H9 (cell line): ENCODE measurements at regions not wholly inside any gene's neighbourhood (a gene's known extent, or its start where the extent isn't known, plus 50 kb on each side); places are given as distances from the start of the nearest gene placed in this dataset.

Experiments used
- DNase-seq: peaks from one replicate; pipeline ENCODE4 v3.0.0-alpha.2; 2017
- H2AFZ ChIP-seq: one replicate; pipeline ENCODE4 v1.6.1; 2013; ENCODE audit warnings: mild to moderate bottlenecking, low read length, control low read depth, moderate library complexity
- H2AK5ac ChIP-seq: 2 replicates; pipeline ENCODE4 v1.6.1; 2013; ENCODE audit warnings: low read length, control low read depth, mixed read lengths; ENCODE audit not compliant: insufficient read length
- H2BK120ac ChIP-seq: one replicate; pipeline ENCODE4 v1.6.1; 2013; ENCODE audit warnings: low read depth, mild to moderate bottlenecking, low read length, control low read depth, inconsistent platforms; ENCODE audit not compliant: poor library complexity, severe bottlenecking
- H2BK12ac ChIP-seq: 2 replicates; pipeline ENCODE4 v1.6.1; 2013; ENCODE audit warnings: low read length, control low read depth, mixed read lengths, low read depth; ENCODE audit not compliant: insufficient read length
- H2BK15ac ChIP-seq: 2 replicates; pipeline ENCODE4 v1.6.1; 2013; ENCODE audit warnings: low read depth, low read length, control low read depth
- H2BK20ac ChIP-seq: one replicate; pipeline ENCODE4 v1.6.1; 2013; ENCODE audit warnings: low read depth, mild to moderate bottlenecking, low read length, control low read depth, inconsistent platforms; ENCODE audit not compliant: poor library complexity, severe bottlenecking
- H2BK5ac ChIP-seq: 2 replicates; pipeline ENCODE4 v1.6.1; 2013; ENCODE audit warnings: low read length, control low read depth, mixed read lengths; ENCODE audit not compliant: insufficient read length
- H3K14ac ChIP-seq: 2 replicates; pipeline ENCODE4 v1.6.1; 2013; ENCODE audit warnings: low read length, control low read depth; ENCODE audit not compliant: insufficient read depth
- H3K18ac ChIP-seq: 2 replicates; pipeline ENCODE4 v1.6.1; 2013; ENCODE audit warnings: low read depth, mild to moderate bottlenecking, mixed read lengths, low read length, control low read depth; ENCODE audit not compliant: insufficient read length
- H3K23ac ChIP-seq: 2 replicates; pipeline ENCODE4 v1.6.1; 2013; ENCODE audit warnings: low read length, control low read depth, mixed read lengths, low read depth; ENCODE audit not compliant: insufficient read length
- H3K23me2 ChIP-seq: 2 replicates; pipeline ENCODE4 v1.6.1; 2013; ENCODE audit warnings: low read depth, mild to moderate bottlenecking, mixed read lengths, low read length, control low read depth; ENCODE audit not compliant: insufficient read length, poor library complexity, severe bottlenecking
- H3K27ac ChIP-seq: 2 replicates; pipeline ENCODE4 v1.5.1; 2013; ENCODE audit warnings: low read length, control low read depth, mixed read lengths, low read depth; ENCODE audit not compliant: insufficient read length
- H3K27me3 ChIP-seq: 2 replicates; pipeline ENCODE4 v1.6.1; 2013; ENCODE audit warnings: low read length, control low read depth, inconsistent platforms; ENCODE audit not compliant: insufficient read depth
- H3K4ac ChIP-seq: 2 replicates; pipeline ENCODE4 v1.6.1; 2013; ENCODE audit warnings: low read depth, mild to moderate bottlenecking, control low read depth, inconsistent platforms, low read length, moderate library complexity
- H3K4me1 ChIP-seq: 2 replicates; pipeline ENCODE4 v1.6.1; 2013; ENCODE audit warnings: low read length, control low read depth, inconsistent platforms; ENCODE audit not compliant: insufficient read depth
- H3K4me2 ChIP-seq: 2 replicates; pipeline ENCODE4 v1.6.1; 2013; ENCODE audit warnings: low read length, control low read depth, mixed read lengths; ENCODE audit not compliant: insufficient read length, insufficient read depth
- H3K56ac ChIP-seq: 2 replicates; pipeline ENCODE4 v1.6.1; 2013; ENCODE audit warnings: low read depth, mild to moderate bottlenecking, mixed read lengths, low read length, control low read depth; ENCODE audit not compliant: insufficient read length
- H3K79me1 ChIP-seq: 2 replicates; pipeline ENCODE4 v1.6.1; 2013; ENCODE audit warnings: low read depth, mild to moderate bottlenecking, moderate library complexity, low read length, control low read depth, inconsistent platforms; ENCODE audit not compliant: insufficient read depth, poor library complexity, severe bottlenecking
- H3K79me2 ChIP-seq: 2 replicates; pipeline ENCODE4 v1.6.1; 2013; ENCODE audit warnings: low read length, control low read depth, inconsistent platforms; ENCODE audit not compliant: insufficient read depth
- H3K9ac ChIP-seq: 2 replicates; pipeline ENCODE4 v1.6.1; 2013; ENCODE audit warnings: low read length, control low read depth, mixed read lengths; ENCODE audit not compliant: insufficient read length; ENCODE audit errors: extremely low read depth
- H3K9me3 ChIP-seq: one replicate; pipeline ENCODE4 v1.6.1; 2013; ENCODE audit warnings: low read depth, low read length, inconsistent platforms; ENCODE audit not compliant: control insufficient read depth
- H3T11ph ChIP-seq: one replicate; pipeline ENCODE4 v1.6.1; 2013; ENCODE audit warnings: mild to moderate bottlenecking, low read length, control low read depth, inconsistent platforms
- H4K20me1 ChIP-seq: one replicate; pipeline ENCODE4 v1.6.1; 2013; ENCODE audit not compliant: control insufficient read depth, insufficient read length, insufficient read depth
- H4K5ac ChIP-seq: 2 replicates; pipeline ENCODE4 v1.6.1; 2013; ENCODE audit warnings: low read depth, mild to moderate bottlenecking, mixed read lengths, low read length, control low read depth; ENCODE audit not compliant: insufficient read length
- H4K8ac ChIP-seq: replicated peaks from 2 replicates; pipeline ENCODE4 v1.6.1; 2013; ENCODE audit warnings: low read length, control low read depth, mixed read lengths, low read depth; ENCODE audit not compliant: insufficient read length
- H4K91ac ChIP-seq: 2 replicates; pipeline ENCODE4 v1.6.1; 2013; ENCODE audit warnings: low read depth, mild to moderate bottlenecking, moderate library complexity, mixed read lengths, low read length, control low read depth; ENCODE audit not compliant: insufficient read length
- H3K27ac Mint-ChIP-seq, 3 experiments: 2 replicates in 2 of 3; 3 replicates in 1 of 3; pipeline ENCODE4 v1.8.0; 2020 to 2021; ENCODE audit warnings: mixed read lengths in 3 of 3, mild to moderate bottlenecking in 1 of 3, moderate library complexity in 1 of 3
- H3K27me3 Mint-ChIP-seq: 2 replicates; pipeline ENCODE4 v1.8.0; 2021; ENCODE audit warnings: low read depth, mild to moderate bottlenecking, moderate library complexity, mixed read lengths
- H3K36me3 Mint-ChIP-seq, 3 experiments: 2 replicates in 2 of 3; 3 replicates in 1 of 3; pipeline ENCODE4 v1.8.0; 2020 to 2021; ENCODE audit warnings: low read depth in 3 of 3, mixed read lengths in 3 of 3; ENCODE audit not compliant: insufficient read depth in 1 of 3
- H3K4me1 Mint-ChIP-seq, 2 experiments: 2 replicates each; pipeline ENCODE4 v1.8.0; 2020; ENCODE audit warnings: mixed read lengths in 2 of 2
- H3K4me3 Mint-ChIP-seq, 2 experiments: 2 replicates in 1 of 2; 3 replicates in 1 of 2; pipeline ENCODE4 v1.8.0; 2020 to 2021; ENCODE audit warnings: mild to moderate bottlenecking in 2 of 2, mixed read lengths in 2 of 2, moderate library complexity in 1 of 2
- H3K9me3 Mint-ChIP-seq, 2 experiments: 2 replicates in 1 of 2; 3 replicates in 1 of 2; pipeline ENCODE4 v1.8.0; 2020; ENCODE audit warnings: mild to moderate bottlenecking in 2 of 2, mixed read lengths in 2 of 2, moderate library complexity in 1 of 2
- WGBS: extraction: QIAGEN DNeasy Blood & Tissue Kit; methylation state at CpG from one replicate; pipeline ENCODE4 v1.1.7; 2013; ENCODE audit warnings: missing lambda C conversion rate, low lambda C conversion rate, mixed read lengths; ENCODE audit not compliant: insufficient read length; ENCODE audit errors: extremely low coverage; 5-methylcytosine and 5-hydroxymethylcytosine counted together
- TF ChIP-seq, protein P1 (sequence below): fragments of 200-600 bp; sonication (generic); conservative IDR thresholded peaks from 3 replicates; pipeline ENCODE4 v1.8.0; 2021; ENCODE audit warnings: antibody characterized with exemption, mild to moderate bottlenecking

DNA sequence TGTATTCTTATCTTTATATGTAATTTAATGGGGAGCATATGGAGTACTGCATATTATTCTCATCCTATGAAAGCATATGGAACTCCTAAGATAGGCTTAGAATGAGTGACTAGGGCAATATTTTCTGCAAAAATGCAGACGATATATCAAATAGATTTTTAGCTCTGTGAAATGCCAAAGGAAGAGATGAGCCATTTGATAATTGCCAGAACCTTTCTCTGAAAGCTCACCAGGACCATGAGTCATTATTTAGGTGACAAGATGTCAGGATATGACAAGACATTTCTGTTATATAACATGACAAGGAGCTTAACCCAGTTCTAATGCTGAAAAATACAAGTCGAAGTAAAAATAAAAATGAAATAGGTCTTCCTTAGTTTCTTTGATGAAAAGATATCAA is 145.0 kb downstream of the SLITRK6 start:
- no peaks in the 10 kb centered on the region for H3K36me3 Mint-ChIP-seq
- H4K20me1 ChIP-seq, result no peaks in the 10 kb centered on the region
- no peaks in the 10 kb centered on the region for H3K4me1 ChIP-seq
- no peak overlapping the region for H3K56ac ChIP-seq
- H2BK20ac ChIP-seq, result no peak overlapping the region
- no peaks in the 10 kb centered on the region for H3K9me3 Mint-ChIP-seq
- H3T11ph ChIP-seq, result no peak overlapping the region
- no peak overlapping the region for H3K9ac ChIP-seq
- no peaks in the 10 kb centered on the region for H3K79me2 ChIP-seq
- H2BK120ac ChIP-seq, result no peak overlapping the region
- no peak overlapping the region for H2BK15ac ChIP-seq
- H4K91ac ChIP-seq, result no peak overlapping the region
- H3K23me2 ChIP-seq, result no peaks in the 10 kb centered on the region
- no peaks in the 10 kb centered on the region for H3K27me3 ChIP-seq
- no peak overlapping the region for H2BK5ac ChIP-seq
- no peak overlapping the region for H3K27ac ChIP-seq
- no peak for DNase-seq
- H3K4ac ChIP-seq, result no peak overlapping the region
- H4K5ac ChIP-seq, result no peak overlapping the region
- H2BK12ac ChIP-seq, result no peak overlapping the region
- no peak overlapping the region for H2AFZ ChIP-seq
- no peaks in the 10 kb centered on the region for H3K79me1 ChIP-seq
- H3K18ac ChIP-seq, result no peak overlapping the region
- H3K4me1 Mint-ChIP-seq, result peaks cover 0 to 5% of the 10 kb centered on the region in 2 experiments; a peak in 1 of 4 replicates
- H3K23ac ChIP-seq, result no peak overlapping the region
- H3K4me2 ChIP-seq, result no peak overlapping the region
- no peak overlapping the region for H3K27ac Mint-ChIP-seq
- no peak overlapping the region for H3K4me3 Mint-ChIP-seq
- H2AK5ac ChIP-seq, result no peak overlapping the region
- H3K14ac ChIP-seq, result no peak overlapping the region
- TF ChIP-seq, protein P1, sequence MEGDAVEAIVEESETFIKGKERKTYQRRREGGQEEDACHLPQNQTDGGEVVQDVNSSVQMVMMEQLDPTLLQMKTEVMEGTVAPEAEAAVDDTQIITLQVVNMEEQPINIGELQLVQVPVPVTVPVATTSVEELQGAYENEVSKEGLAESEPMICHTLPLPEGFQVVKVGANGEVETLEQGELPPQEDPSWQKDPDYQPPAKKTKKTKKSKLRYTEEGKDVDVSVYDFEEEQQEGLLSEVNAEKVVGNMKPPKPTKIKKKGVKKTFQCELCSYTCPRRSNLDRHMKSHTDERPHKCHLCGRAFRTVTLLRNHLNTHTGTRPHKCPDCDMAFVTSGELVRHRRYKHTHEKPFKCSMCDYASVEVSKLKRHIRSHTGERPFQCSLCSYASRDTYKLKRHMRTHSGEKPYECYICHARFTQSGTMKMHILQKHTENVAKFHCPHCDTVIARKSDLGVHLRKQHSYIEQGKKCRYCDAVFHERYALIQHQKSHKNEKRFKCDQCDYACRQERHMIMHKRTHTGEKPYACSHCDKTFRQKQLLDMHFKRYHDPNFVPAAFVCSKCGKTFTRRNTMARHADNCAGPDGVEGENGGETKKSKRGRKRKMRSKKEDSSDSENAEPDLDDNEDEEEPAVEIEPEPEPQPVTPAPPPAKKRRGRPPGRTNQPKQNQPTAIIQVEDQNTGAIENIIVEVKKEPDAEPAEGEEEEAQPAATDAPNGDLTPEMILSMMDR, result no peak
- WGBS, result no CpG with 5 or more reads among the region's 2 CpGs
- no peaks in the 10 kb centered on the region for H3K9me3 ChIP-seq
- no peaks in the 10 kb centered on the region; the same call in 1 of the 2 replicates for H3K27me3 Mint-ChIP-seq
- H4K8ac ChIP-seq, result no peak overlapping the region
